ENCODE measurements at regions not wholly inside any gene's neighbourhood (a gene's known extent, or its start where the extent isn't known, plus 50 kb on each side); places are given as distances from the start of the nearest gene placed in this dataset.

DNA sequence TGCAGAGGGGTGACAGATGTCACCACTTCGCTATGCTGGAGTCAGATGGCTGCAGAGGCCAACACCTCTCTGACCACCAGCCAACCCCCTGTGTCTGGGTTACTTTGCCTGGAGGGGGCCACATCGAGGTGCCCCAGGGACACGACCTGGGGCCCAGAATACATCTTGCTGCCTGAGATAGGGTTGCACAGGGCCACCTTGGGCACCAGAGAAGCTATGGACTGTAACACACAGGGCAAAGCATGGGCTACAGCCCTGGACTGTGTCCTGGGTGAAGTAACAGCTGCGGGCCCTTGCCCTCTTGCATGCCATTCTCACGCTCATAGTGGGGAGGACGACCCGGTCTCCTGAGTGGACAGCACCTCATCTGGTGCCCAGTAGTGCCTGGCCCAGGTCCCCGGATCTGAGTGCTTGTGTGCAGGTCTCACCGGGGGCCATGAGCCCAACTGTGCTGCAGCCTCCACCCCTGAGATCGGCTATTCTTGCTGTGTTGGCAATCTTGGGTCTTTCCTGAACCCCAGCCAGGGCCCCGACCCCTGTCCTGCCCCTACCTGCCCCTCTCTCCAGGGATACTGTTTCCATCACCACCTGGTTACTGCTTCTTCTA, 115.2 kb upstream of the GDF10 start:
- TF ChIP-seq EZH2 (IDR thresholded peaks at IDR 0.05; ENCODE audit: low read length) = no peak
- TF ChIP-seq, protein P1, sequence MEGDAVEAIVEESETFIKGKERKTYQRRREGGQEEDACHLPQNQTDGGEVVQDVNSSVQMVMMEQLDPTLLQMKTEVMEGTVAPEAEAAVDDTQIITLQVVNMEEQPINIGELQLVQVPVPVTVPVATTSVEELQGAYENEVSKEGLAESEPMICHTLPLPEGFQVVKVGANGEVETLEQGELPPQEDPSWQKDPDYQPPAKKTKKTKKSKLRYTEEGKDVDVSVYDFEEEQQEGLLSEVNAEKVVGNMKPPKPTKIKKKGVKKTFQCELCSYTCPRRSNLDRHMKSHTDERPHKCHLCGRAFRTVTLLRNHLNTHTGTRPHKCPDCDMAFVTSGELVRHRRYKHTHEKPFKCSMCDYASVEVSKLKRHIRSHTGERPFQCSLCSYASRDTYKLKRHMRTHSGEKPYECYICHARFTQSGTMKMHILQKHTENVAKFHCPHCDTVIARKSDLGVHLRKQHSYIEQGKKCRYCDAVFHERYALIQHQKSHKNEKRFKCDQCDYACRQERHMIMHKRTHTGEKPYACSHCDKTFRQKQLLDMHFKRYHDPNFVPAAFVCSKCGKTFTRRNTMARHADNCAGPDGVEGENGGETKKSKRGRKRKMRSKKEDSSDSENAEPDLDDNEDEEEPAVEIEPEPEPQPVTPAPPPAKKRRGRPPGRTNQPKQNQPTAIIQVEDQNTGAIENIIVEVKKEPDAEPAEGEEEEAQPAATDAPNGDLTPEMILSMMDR (optimal IDR thresholded peaks at IDR 0.05 in 1 of 3, IDR thresholded peaks at IDR 0.05 in 1 of 3, conservative IDR thresholded peaks at IDR 0.05 in 1 of 3; ENCODE audit: extremely low read depth in 1 of 3, insufficient read depth in 2 of 3, low read length in 3 of 3) = no peak
